GM12891 (cell line): ENCODE measurements at regions not wholly inside any gene's neighbourhood (a gene's known extent, or its start where the extent isn't known, plus 50 kb on each side); places are given as distances from the start of the nearest gene placed in this dataset.

Source experiments
- POLR2A ChIP-seq: IDR thresholded peaks from 2 replicates; pipeline ENCODE4 v1.6.1; 2011; ENCODE audit warnings: low read depth, low read length, control low read depth
- POLR2AphosphoS5 ChIP-seq: IDR thresholded peaks from 2 replicates; pipeline ENCODE4 v1.6.1; 2011; ENCODE audit warnings: low read depth, low read length, control low read depth
- POU2F2 ChIP-seq: IDR thresholded peaks from 2 replicates; pipeline ENCODE4 v1.6.1; 2011; ENCODE audit warnings: low read depth, mild to moderate bottlenecking, control low read depth, low read length, moderate library complexity
- SPI1 ChIP-seq: IDR thresholded peaks from 2 replicates; pipeline ENCODE4 v1.6.1; 2011; ENCODE audit warnings: low read depth, low read length, control low read depth

DNA sequence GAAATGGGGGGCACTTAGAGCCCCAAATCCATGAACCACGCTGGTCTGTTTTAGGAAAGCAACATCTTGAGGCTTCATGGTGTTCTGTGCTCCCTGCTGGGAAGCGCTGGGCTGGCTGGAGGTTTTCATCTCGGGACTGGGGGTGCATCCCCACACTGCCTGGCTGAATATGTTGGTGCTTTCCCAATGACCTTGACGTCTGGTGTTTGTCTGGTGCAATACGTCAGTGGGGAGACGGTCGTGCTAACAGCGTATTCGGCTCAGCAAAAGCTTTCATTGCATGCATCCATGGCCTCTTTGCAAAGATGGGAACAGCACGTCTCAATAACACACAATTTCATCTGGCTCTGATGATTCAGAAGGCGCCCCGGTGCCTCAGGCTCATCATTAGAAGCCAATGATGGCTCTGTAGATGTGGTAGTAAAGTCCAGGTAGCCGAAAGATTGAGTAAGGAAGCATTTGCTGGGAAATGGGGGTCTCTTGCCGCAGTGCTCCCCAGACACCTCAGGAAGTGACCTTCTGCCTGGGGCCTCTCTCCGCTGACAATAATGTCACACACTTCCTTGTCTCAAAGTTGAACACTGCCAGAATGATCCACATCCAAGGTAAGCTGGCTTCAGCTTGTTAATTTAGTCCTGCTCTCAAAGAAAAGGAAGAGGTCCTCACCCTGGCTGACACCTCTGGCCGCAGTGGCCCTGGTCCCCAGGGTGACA is 97.7 kb downstream of the ING1 start:
- TF ChIP-seq POLR2A (no peak), POU2F2 (no peak), SPI1 (no peak), POLR2AphosphoS5 (no peak)
